Prostate gland (tissue), 2 donors: ENCODE measurements at regions not wholly inside any gene's neighbourhood (a gene's known extent, or its start where the extent isn't known, plus 50 kb on each side); places are given as distances from the start of the nearest gene placed in this dataset.

Experiments
- CTCF ChIP-seq, 4 experiments: fragments of 200-600 bp in 2 of 4; fragments of 450-650 bp in 2 of 4; sonication (generic) in 2 of 4; IDR thresholded peaks; 1 replicate in 3 of 4; 2 replicates in 1 of 4; pipeline ENCODE4 v1.5.1; 2016 to 2019; ENCODE audit warnings: antibody characterized with exemption in 4 of 4, mild to moderate bottlenecking in 2 of 4, moderate library complexity in 2 of 4
- POLR2AphosphoS5 ChIP-seq: sonication (generic); formaldehyde crosslinking; IDR thresholded peaks from one replicate; pipeline ENCODE4 v1.6.1; 2017; ENCODE audit warnings: antibody characterized with exemption

- TF ChIP-seq CTCF (IDR thresholded peaks at IDR 0.05): no peak
- TF ChIP-seq POLR2AphosphoS5: no peak
Observed at GRCh38 chr1:24996456-24996855, 66.4 kb upstream of the RUNX3 start.
